GM12864 (cell line): ENCODE measurements at regions not wholly inside any gene's neighbourhood (a gene's known extent, or its start where the extent isn't known, plus 50 kb on each side); places are given as distances from the start of the nearest gene placed in this dataset.

Experiments used
- DNase-seq: peaks from one replicate; pipeline ENCODE4 v3.0.0-alpha.2; 2011; ENCODE audit warnings: low read depth
- H3K4me3 ChIP-seq: 2 replicates; pipeline ENCODE4 v1.5.1; 2011; ENCODE audit warnings: mild to moderate bottlenecking, low read depth, low read length, control low read depth
- TF ChIP-seq, protein P1 (sequence below): IDR thresholded peaks from 2 replicates; pipeline ENCODE4 v1.5.1; 2011; ENCODE audit warnings: low read depth, mild to moderate bottlenecking, moderate library complexity, low read length, control low read depth, inconsistent platforms; ENCODE audit errors: missing control alignments

- no peak overlapping the region for H3K4me3 ChIP-seq
- DNase-seq = no peak
- TF ChIP-seq, protein P1, sequence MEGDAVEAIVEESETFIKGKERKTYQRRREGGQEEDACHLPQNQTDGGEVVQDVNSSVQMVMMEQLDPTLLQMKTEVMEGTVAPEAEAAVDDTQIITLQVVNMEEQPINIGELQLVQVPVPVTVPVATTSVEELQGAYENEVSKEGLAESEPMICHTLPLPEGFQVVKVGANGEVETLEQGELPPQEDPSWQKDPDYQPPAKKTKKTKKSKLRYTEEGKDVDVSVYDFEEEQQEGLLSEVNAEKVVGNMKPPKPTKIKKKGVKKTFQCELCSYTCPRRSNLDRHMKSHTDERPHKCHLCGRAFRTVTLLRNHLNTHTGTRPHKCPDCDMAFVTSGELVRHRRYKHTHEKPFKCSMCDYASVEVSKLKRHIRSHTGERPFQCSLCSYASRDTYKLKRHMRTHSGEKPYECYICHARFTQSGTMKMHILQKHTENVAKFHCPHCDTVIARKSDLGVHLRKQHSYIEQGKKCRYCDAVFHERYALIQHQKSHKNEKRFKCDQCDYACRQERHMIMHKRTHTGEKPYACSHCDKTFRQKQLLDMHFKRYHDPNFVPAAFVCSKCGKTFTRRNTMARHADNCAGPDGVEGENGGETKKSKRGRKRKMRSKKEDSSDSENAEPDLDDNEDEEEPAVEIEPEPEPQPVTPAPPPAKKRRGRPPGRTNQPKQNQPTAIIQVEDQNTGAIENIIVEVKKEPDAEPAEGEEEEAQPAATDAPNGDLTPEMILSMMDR = no peak
Measured at GRCh38 chr14:100392356-100392755, 69.2 kb downstream of the SLC25A47 start.

GRCh38 chr14:100393362-100393761, 70.2 kb downstream of the SLC25A47 start:
- no peak for DNase-seq
- TF ChIP-seq, protein P1 = no peak

DNA sequence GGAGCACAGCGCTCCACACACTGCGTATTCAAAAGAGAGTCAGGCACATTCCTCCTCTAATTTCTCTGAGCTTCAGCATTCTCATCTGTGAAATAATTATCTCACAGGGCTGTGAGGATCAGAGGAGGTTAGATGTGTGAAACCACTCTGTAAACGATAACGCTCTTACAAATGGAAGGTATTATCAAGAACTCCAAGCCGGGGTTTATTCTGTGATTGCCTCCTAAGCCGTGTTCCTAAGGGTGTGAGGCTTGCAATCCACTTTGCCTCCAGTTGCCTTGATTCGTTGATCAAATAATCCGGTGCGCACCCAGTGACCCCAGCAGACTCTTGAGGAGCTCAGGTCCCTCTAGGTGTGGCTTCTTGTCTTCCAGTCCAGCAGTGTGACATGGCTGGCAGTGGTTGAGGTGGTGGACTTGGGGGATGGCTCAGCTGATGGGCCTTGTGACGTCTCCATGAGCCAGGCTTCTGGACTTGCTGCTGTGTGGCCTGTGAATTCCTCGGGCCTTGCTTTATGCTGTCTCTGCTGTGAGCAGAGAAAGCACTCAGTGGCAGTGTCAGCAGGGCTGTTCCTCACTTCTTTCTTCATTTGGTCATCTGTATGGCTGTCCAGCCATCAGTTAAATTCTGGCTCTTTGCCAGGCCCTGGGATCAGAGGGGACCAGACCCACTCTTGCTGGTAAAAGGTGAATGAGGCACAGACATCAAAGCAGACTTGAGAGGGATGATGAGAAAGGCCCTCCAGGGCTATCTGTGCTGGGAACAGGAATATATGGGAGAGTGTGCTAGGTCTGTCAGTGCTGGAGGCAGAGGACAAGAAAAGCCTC, 71.0 kb downstream of the SLC25A47 start:
- no peak overlapping the region for H3K4me3 ChIP-seq
- DNase-seq = no peak
- TF ChIP-seq, protein P1 = no peak

More at GRCh38 chr14:100393362-100393761, 70.2 kb downstream of the SLC25A47 start:
- H3K4me3 ChIP-seq = no peak overlapping the region

DNA sequence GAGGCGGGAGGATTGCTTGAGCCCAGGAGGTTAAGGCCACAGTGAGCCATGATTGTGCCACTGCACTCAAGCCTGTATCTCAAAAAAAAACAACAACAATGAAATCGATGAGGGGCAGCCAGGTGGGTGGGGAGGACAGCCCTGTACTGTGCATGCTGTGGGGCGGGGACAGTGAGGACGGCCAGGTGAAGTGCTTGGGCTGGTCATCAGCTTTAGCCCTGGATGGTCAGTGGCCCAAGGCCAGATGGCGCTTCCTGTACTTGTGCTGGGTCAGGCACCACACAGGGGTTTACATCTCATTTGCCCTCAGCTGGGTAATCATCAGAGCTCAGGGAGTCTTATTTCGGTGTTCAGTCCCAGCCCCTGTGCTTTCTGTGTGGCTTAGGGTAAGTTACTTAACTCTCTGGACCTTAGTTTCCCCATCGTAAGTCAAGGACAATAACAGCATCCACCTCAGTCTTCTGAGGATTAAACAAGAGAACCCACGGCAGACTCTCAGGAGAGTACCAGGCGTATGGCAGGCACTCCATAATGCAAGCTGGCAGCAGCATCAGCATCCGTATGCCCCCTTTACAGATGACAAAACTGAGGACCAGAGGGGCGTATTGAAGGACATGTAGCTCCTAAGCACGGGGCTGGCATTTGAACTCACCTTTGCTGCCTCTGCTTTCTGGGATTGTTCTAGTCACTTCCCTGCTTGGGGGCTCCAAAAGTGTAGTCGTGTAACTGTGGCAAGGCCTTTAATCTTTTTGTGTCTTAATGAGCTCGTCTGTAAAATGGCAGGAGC, 71.9 kb downstream of the SLC25A47 start:
- TF ChIP-seq, protein P1 = no peak
- H3K4me3 ChIP-seq = no peak overlapping the region
- DNase-seq = no peak

DNA sequence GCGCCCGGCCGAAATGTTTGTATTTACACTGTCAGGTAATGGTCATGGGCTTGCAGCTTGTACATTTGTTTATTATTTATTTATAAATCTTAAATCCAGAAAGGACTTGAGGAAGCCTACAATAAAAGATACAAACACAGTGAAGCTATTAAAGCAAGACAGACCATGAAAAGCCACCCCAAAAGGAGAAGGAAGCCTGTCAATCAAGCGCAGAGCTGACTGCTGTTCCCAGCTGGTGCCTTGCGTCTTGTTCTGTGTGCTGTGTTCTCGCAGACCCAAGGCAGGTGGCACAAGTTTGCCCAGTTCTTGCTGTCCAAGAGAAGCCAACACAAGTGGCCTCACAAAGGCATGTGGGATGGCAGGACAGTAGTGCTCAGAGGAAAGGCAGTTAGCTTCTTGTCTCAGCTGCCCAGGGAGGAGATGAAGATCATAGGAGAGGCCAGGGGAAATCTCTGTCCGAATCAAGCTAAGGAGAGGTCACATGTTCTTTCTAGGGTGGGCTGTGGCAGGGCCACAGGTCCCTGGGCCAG, 73.2 kb downstream of the SLC25A47 start:
- DNase-seq = no peak
- TF ChIP-seq, protein P1 = no peak

DNA sequence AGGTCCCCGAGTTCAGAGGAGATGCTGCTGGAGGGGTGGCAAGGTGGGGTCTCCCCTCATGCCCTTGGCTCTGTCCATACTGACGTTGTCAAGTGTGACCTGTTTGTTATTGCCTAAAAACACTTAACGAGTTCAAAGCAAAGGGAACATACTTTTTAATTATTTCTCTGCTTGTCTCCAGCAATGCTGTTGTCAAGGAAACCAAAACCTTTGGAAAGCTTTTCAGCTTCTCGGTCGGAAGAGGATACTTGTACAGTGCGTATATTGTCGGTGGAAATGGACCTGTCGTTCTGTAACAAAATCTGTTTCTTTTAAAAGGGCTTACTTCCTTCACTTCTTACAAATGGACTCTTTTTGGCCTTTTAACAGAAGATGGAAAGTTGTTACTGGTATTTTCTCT, 73.9 kb downstream of the SLC25A47 start:
- TF ChIP-seq, protein P1 = no peak
- H3K4me3 ChIP-seq = no peak overlapping the region
- no peak for DNase-seq

More for the DNA sequence above, 73.2 kb downstream of the SLC25A47 start:
- no peak overlapping the region for H3K4me3 ChIP-seq
